GM23248 (cell line): ENCODE measurements at regions not wholly inside any gene's neighbourhood (a gene's known extent, or its start where the extent isn't known, plus 50 kb on each side); places are given as distances from the start of the nearest gene placed in this dataset.
A peak's percentile ranks its signal among the peaks of the same experiment; 100 is the strongest.

ENCODE experiments used
- DNase-seq: peaks from one replicate; pipeline ENCODE4 v3.0.0-alpha.2; 2015
- H2AFZ ChIP-seq: fragments of 200-600 bp; sonication (generic); 2 replicates; pipeline ENCODE4 v1.6.1; 2016; ENCODE audit warnings: antibody characterized with exemption
- H3F3A ChIP-seq: fragments of 200-600 bp; sonication (generic); 2 replicates; pipeline ENCODE4 v1.6.1; 2016; ENCODE audit warnings: mild to moderate bottlenecking, antibody characterized with exemption, mixed run types; ENCODE audit not compliant: insufficient read depth
- H3K27ac ChIP-seq: fragments of 200-600 bp; sonication (generic); 2 replicates; pipeline ENCODE4 v1.5.1; 2016; ENCODE audit warnings: mild to moderate bottlenecking
- H3K27me3 ChIP-seq: fragments of 200-600 bp; sonication (generic); replicated peaks from 2 replicates; pipeline ENCODE4 v1.6.1; 2016; ENCODE audit warnings: mild to moderate bottlenecking; ENCODE audit not compliant: insufficient read depth
- H3K36me3 ChIP-seq: fragments of 200-600 bp; sonication (generic); 2 replicates; pipeline ENCODE4 v1.6.1; 2016; ENCODE audit warnings: low read depth, mild to moderate bottlenecking
- H3K4me1 ChIP-seq: fragments of 200-600 bp; sonication (generic); 2 replicates; pipeline ENCODE4 v1.6.1; 2016; ENCODE audit warnings: mild to moderate bottlenecking; ENCODE audit not compliant: insufficient read depth
- H3K4me2 ChIP-seq: fragments of 200-600 bp; sonication (generic); one replicate; pipeline ENCODE4 v1.6.1; 2016; ENCODE audit warnings: mild to moderate bottlenecking; ENCODE audit not compliant: unreplicated experiment
- H3K4me3 ChIP-seq: fragments of 200-600 bp; sonication (generic); 2 replicates; pipeline ENCODE4 v1.5.1; 2016; ENCODE audit warnings: mild to moderate bottlenecking
- H3K79me2 ChIP-seq: fragments of 200-600 bp; sonication (generic); 2 replicates; pipeline ENCODE4 v1.6.1; 2016; ENCODE audit warnings: mild to moderate bottlenecking; ENCODE audit not compliant: insufficient read depth
- H3K9ac ChIP-seq: fragments of 200-600 bp; sonication (generic); 2 replicates; pipeline ENCODE4 v1.6.1; 2016; ENCODE audit warnings: mild to moderate bottlenecking
- H3K9me2 ChIP-seq: fragments of 200-600 bp; sonication (generic); 2 replicates; pipeline ENCODE4 v1.6.1; 2016; ENCODE audit warnings: mixed run types, mild to moderate bottlenecking, moderate library complexity; ENCODE audit not compliant: insufficient read depth
- H3K9me3 ChIP-seq: fragments of 200-600 bp; sonication (generic); one replicate; pipeline ENCODE4 v1.6.1; 2017; ENCODE audit warnings: low read depth
- H4K20me1 ChIP-seq: fragments of 200-600 bp; sonication (generic); 2 replicates; pipeline ENCODE4 v1.6.0; 2016; ENCODE audit not compliant: insufficient read depth
- EZH2 ChIP-seq: fragments of 200-600 bp; sonication (generic); IDR thresholded peaks from 2 replicates; pipeline ENCODE4 v1.6.1; 2018; ENCODE audit warnings: antibody characterized with exemption, mild to moderate bottlenecking; ENCODE audit not compliant: insufficient read depth, poor library complexity, severe bottlenecking
- EZH2phosphoT487 ChIP-seq: fragments of 200-600 bp; sonication (generic); IDR thresholded peaks from 2 replicates; pipeline ENCODE4 v1.6.1; 2018; ENCODE audit warnings: antibody characterized with exemption, moderate library complexity, mild to moderate bottlenecking, low read depth; ENCODE audit not compliant: insufficient read depth
- WGBS, 2 experiments: methylation state at CpG; one replicate each; pipeline ENCODE4 v1.1.6; 2015 to 2017; ENCODE audit warnings: low lambda C conversion rate in 2 of 2, low coverage in 1 of 2; ENCODE audit errors: missing lambda C conversion rate in 2 of 2; 5-methylcytosine and 5-hydroxymethylcytosine counted together
- in situ Hi-C: fragments of 300-500 bp; cut with MboI; formaldehyde crosslinking; loops from 2 replicates; pipeline ENCODE4 v1.15.0; 2020

GRCh38 chr2:67948506-67948905 is 114.3 kb downstream of the C1D start:
- no peaks in the 10 kb centered on the region for H3K27me3 ChIP-seq
- no peak for DNase-seq
- no peak overlapping the region for H3K4me3 ChIP-seq
- in situ Hi-C loops: no loop called here
- 93% methylated on average over 4 of the region's 4 CpGs for WGBS, 2 experiments
- no peaks in the 10 kb centered on the region for H3K36me3 ChIP-seq
- H4K20me1 ChIP-seq: no peaks in the 10 kb centered on the region
- no peak overlapping the region for H2AFZ ChIP-seq
- no peaks in the 10 kb centered on the region for H3K9me3 ChIP-seq
- no peaks in the 10 kb centered on the region for H3K9me2 ChIP-seq
- H3F3A ChIP-seq: no peaks in the 10 kb centered on the region
- no peaks in the 10 kb centered on the region for H3K79me2 ChIP-seq
- TF ChIP-seq EZH2phosphoT487 (no peak), EZH2 (no peak)
- H3K9ac ChIP-seq: no peak overlapping the region
- no peaks in the 10 kb centered on the region for H3K4me1 ChIP-seq
- no peak overlapping the region for H3K4me2 ChIP-seq
- H3K27ac ChIP-seq: no peak overlapping the region

GRCh38 chr2:67950018-67950417 is 112.8 kb downstream of the C1D start:
- in situ Hi-C loops: no loop called here
- Histone ChIP-seq H3K9me3 (no peaks in the 10 kb centered on the region), H3K27me3 (no peaks in the 10 kb centered on the region), H2AFZ (peak overlapping the region; percentile 41; the same call in 1 of the 2 replicates), H3K27ac (no peak overlapping the region), H3K4me3 (no peak overlapping the region), H4K20me1 (no peaks in the 10 kb centered on the region), H3K36me3 (no peaks in the 10 kb centered on the region), H3K9ac (no peak overlapping the region), H3K4me2 (no peak overlapping the region), H3K4me1 (no peaks in the 10 kb centered on the region), H3F3A (no peaks in the 10 kb centered on the region), H3K79me2 (no peaks in the 10 kb centered on the region), H3K9me2 (no peaks in the 10 kb centered on the region)
- DNase-seq: no peak
- TF ChIP-seq EZH2: no peak
- no peak for TF ChIP-seq EZH2phosphoT487
- 80 to 89% methylated on average over 2 of the region's 2 CpGs for WGBS, 2 experiments

- no peaks in the 10 kb centered on the region for H3K36me3 ChIP-seq
Measured at GRCh38 chr2:67950919-67951318, 111.9 kb downstream of the C1D start.

DNA sequence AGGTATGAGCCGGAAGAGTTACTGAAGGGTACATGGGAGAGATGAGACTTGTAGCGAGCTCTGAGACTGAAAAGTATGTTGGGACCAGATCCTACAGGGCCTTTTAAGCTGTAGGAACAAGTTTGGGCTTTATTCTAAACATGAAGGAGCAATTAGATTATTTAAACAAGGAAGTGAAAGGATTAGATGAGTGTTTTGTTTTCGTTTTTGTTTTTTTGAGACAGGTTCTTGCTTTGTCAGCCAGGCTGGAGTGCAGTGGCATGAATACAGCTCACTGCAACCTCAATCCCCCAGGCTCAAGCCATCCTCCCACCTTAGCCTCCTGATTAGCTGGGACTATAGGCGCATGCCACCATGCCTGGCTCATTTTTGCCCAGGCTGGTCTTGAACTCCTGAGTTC is 110.7 kb downstream of the C1D start:
- Histone ChIP-seq H3K27me3 (no peaks in the 10 kb centered on the region), H3K4me1 (no peaks in the 10 kb centered on the region), H3K9me3 (no peaks in the 10 kb centered on the region), H3K9me2 (no peaks in the 10 kb centered on the region), H3K9ac (no peak overlapping the region), H4K20me1 (no peaks in the 10 kb centered on the region), H3F3A (no peaks in the 10 kb centered on the region), H3K27ac (no peak overlapping the region), H3K79me2 (no peaks in the 10 kb centered on the region), H3K36me3 (no peaks in the 10 kb centered on the region), H3K4me3 (no peak overlapping the region), H2AFZ (no peak overlapping the region), H3K4me2 (no peak overlapping the region)
- TF ChIP-seq EZH2phosphoT487 (no peak), EZH2 (no peak)
- in situ Hi-C loops: no loop called here
- DNase-seq: no peak
- 82 to 83% methylated on average over 4 of the region's 4 CpGs for WGBS, 2 experiments

More at GRCh38 chr2:67950919-67951318, 111.9 kb downstream of the C1D start:
- Histone ChIP-seq H3K4me1 (no peaks in the 10 kb centered on the region), H2AFZ (peak overlapping the region; percentile 41; the same call in 1 of the 2 replicates), H3K4me3 (no peak overlapping the region), H3K27ac (no peak overlapping the region), H3K27me3 (no peaks in the 10 kb centered on the region), H4K20me1 (no peaks in the 10 kb centered on the region), H3K9me3 (no peaks in the 10 kb centered on the region), H3K9ac (no peak overlapping the region), H3K9me2 (no peaks in the 10 kb centered on the region), H3K4me2 (no peak overlapping the region), H3F3A (no peaks in the 10 kb centered on the region), H3K79me2 (no peaks in the 10 kb centered on the region)
- in situ Hi-C loops: no loop called here
- 65 to 67% methylated on average over 2 of the region's 2 CpGs for WGBS, 2 experiments
- no peak for DNase-seq
- TF ChIP-seq EZH2phosphoT487: no peak
- no peak for TF ChIP-seq EZH2

DNA sequence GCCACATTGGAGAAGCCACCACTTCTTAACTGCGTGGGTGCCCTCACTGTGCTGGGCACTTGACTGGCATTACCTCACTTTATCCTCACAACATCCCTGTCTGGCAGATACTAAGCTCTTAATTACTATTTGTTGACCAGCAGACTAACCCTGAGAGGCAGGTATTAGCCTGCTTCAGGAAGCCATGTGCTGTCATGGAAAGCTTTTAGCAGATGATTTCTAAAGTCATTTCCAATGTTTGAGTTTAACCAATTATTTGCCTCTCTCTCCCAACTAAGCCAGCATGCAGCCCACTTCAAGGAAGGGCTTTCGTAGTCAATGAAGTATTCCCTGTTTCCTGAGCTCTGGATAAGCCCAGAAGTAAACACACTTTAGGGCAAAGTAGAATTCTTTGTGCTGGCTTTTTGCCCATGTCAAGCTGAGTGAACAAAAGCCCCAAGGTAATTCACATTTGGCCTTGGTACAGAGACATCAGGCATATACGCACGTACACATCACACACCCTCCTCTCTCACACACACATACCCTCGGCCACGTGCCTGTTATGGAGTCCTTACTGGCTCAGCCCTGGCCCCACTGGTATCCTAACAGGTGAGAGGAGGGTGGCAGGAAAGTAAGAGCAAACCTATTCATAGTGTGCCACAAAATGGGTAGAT is 108.6 kb downstream of the C1D start:
- H3K9ac ChIP-seq: no peak overlapping the region
- H3K27me3 ChIP-seq: no peaks in the 10 kb centered on the region
- no peaks in the 10 kb centered on the region for H4K20me1 ChIP-seq
- no peak for DNase-seq
- H3K9me3 ChIP-seq: no peaks in the 10 kb centered on the region
- no peaks in the 10 kb centered on the region for H3F3A ChIP-seq
- no peak overlapping the region for H3K4me3 ChIP-seq
- no peaks in the 10 kb centered on the region for H3K79me2 ChIP-seq
- in situ Hi-C loops: no loop called here
- H3K9me2 ChIP-seq: no peaks in the 10 kb centered on the region
- TF ChIP-seq EZH2 (no peak), EZH2phosphoT487 (no peak)
- WGBS, 2 experiments: 65 to 68% methylated on average over 6 of the region's 6 CpGs
- H3K36me3 ChIP-seq: no peaks in the 10 kb centered on the region
- H3K4me2 ChIP-seq: no peak overlapping the region
- no peak overlapping the region for H2AFZ ChIP-seq
- no peak overlapping the region for H3K27ac ChIP-seq
- H3K4me1 ChIP-seq: no peaks in the 10 kb centered on the region
